GM10266 (cell line): ENCODE measurements at regions not wholly inside any gene's neighbourhood (a gene's known extent, or its start where the extent isn't known, plus 50 kb on each side); places are given as distances from the start of the nearest gene placed in this dataset.

Source experiments
- DNase-seq: peaks from one replicate; pipeline ENCODE4 v3.0.0; 2012; ENCODE audit errors: extremely low spot score
- CTCF ChIP-seq: IDR thresholded peaks from 2 replicates; pipeline ENCODE4 v1.5.1; 2012; ENCODE audit warnings: mild to moderate bottlenecking, low read depth; ENCODE audit not compliant: control insufficient read depth, insufficient read depth; ENCODE audit errors: missing control alignments

GRCh38 chr7:86970547-86970946 is 88.9 kb downstream of the ELAPOR2 start:
- DNase-seq, result no peak
- no peak for TF ChIP-seq CTCF

GRCh38 chr7:86969865-86970264 is 89.6 kb downstream of the ELAPOR2 start:
- no peak for TF ChIP-seq CTCF
- DNase-seq, result no peak

GRCh38 chr7:86968618-86969017 is 90.8 kb downstream of the ELAPOR2 start:
- TF ChIP-seq CTCF, result no peak
- DNase-seq, result no peak

GRCh38 chr7:86966916-86967315 is 92.5 kb downstream of the ELAPOR2 start:
- no peak for DNase-seq
- no peak for TF ChIP-seq CTCF

GRCh38 chr7:86965727-86966120 is 93.7 kb downstream of the ELAPOR2 start:
- DNase-seq, result no peak
- TF ChIP-seq CTCF, result no peak

- no peak for TF ChIP-seq CTCF
- DNase-seq, result no peak
Measured at GRCh38 chr7:86964973-86965726, 94.3 kb downstream of the ELAPOR2 start.

GRCh38 chr7:86963599-86964230 is 95.7 kb downstream of the ELAPOR2 start:
- DNase-seq, result peak; percentile 8
- TF ChIP-seq CTCF, result no peak
